ENCODE measurements at regions not wholly inside any gene's neighbourhood (a gene's known extent, or its start where the extent isn't known, plus 50 kb on each side); places are given as distances from the start of the nearest gene placed in this dataset.

- peak; percentile 44 for DNase-seq (ENCODE audit: low read depth, low spot score)
Measured at GRCh38 chr2:7795778-7796563, 878.8 kb downstream of the RNF144A start.

- DNase-seq (ENCODE audit: low read depth, low spot score): no peak
Measured at GRCh38 chr2:7800031-7800430, 881.8 kb upstream of the ID2 start.

- no peak for DNase-seq (ENCODE audit: low read depth, low spot score)
Measured at GRCh38 chr2:7801212-7801611, 880.6 kb upstream of the ID2 start.

- DNase-seq (ENCODE audit: low read depth, low spot score): no peak
Measured at GRCh38 chr2:7803515-7803914, 878.3 kb upstream of the ID2 start.

- DNase-seq (ENCODE audit: low read depth, low spot score): no peak
Measured at GRCh38 chr2:7809640-7810039, 872.2 kb upstream of the ID2 start.

- no peak for DNase-seq (ENCODE audit: low read depth, low spot score)
Measured at GRCh38 chr2:7811073-7811472, 870.8 kb upstream of the ID2 start.

GRCh38 chr2:7812231-7812995 lies 869.4 kb upstream of the ID2 start:
- DNase-seq (ENCODE audit: low read depth, low spot score): peak; percentile 51

GRCh38 chr2:7813541-7814292 lies 868.1 kb upstream of the ID2 start:
- DNase-seq (ENCODE audit: low read depth, low spot score): no peak

GRCh38 chr2:7815726-7816125 lies 866.1 kb upstream of the ID2 start:
- DNase-seq (ENCODE audit: low read depth, low spot score): no peak

- no peak for DNase-seq (ENCODE audit: low read depth, low spot score)
Measured at GRCh38 chr2:7816233-7816632, 865.6 kb upstream of the ID2 start.

GRCh38 chr2:7816944-7817343 lies 864.9 kb upstream of the ID2 start:
- no peak for DNase-seq (ENCODE audit: low read depth, low spot score)

- DNase-seq (ENCODE audit: low read depth, low spot score): no peak
Measured at GRCh38 chr2:7819316-7819715, 862.5 kb upstream of the ID2 start.

GRCh38 chr2:7819850-7820249 lies 862.0 kb upstream of the ID2 start:
- no peak for DNase-seq (ENCODE audit: low read depth, low spot score)

GRCh38 chr2:7824211-7824610 lies 857.6 kb upstream of the ID2 start:
- DNase-seq (ENCODE audit: low read depth, low spot score): no peak

GRCh38 chr2:7825591-7826312 lies 856.1 kb upstream of the ID2 start:
- DNase-seq (ENCODE audit: low read depth, low spot score): peak; percentile 96

- DNase-seq (ENCODE audit: low read depth, low spot score): no peak
Measured at GRCh38 chr2:7826656-7827055, 855.2 kb upstream of the ID2 start.

GRCh38 chr2:7829241-7829640 lies 852.6 kb upstream of the ID2 start:
- DNase-seq (ENCODE audit: low read depth, low spot score): no peak

GRCh38 chr2:7830616-7831015 lies 851.2 kb upstream of the ID2 start:
- no peak for DNase-seq (ENCODE audit: low read depth, low spot score)

- DNase-seq (ENCODE audit: low read depth, low spot score): no peak
Measured at GRCh38 chr2:7835151-7835550, 846.7 kb upstream of the ID2 start.

GRCh38 chr2:7835693-7836680 lies 845.9 kb upstream of the ID2 start:
- DNase-seq (ENCODE audit: low read depth, low spot score): peak; percentile 17

All from astrocyte of the hippocampus (primary cell).